Duodenal mucosa (tissue), 2 donors: ENCODE measurements at regions not wholly inside any gene's neighbourhood (a gene's known extent, or its start where the extent isn't known, plus 50 kb on each side); places are given as distances from the start of the nearest gene placed in this dataset.

ENCODE experiments used
- H3K27ac ChIP-seq: one replicate; pipeline ENCODE4 v1.7.0; 2013; ENCODE audit warnings: low read depth, low read length
- H3K27me3 ChIP-seq, 2 donors: one replicate each; pipeline ENCODE4 v1.7.0; 2013; ENCODE audit warnings: low read length in 2 of 2, control low read depth in 1 of 2; ENCODE audit not compliant: insufficient read depth in 2 of 2, control insufficient read depth in 1 of 2
- H3K36me3 ChIP-seq, 2 donors: one replicate each; pipeline ENCODE4 v1.7.0; 2013; ENCODE audit warnings: low read length in 2 of 2, control low read depth in 1 of 2; ENCODE audit not compliant: insufficient read depth in 2 of 2, control insufficient read depth in 1 of 2
- H3K4me1 ChIP-seq, 2 donors: one replicate each; pipeline ENCODE4 v1.7.0; 2013; ENCODE audit warnings: low read length in 2 of 2, control low read depth in 1 of 2; ENCODE audit not compliant: insufficient read depth in 2 of 2, control insufficient read depth in 1 of 2
- H3K4me3 ChIP-seq, 2 donors: one replicate each; pipeline ENCODE4 v1.7.0; 2013; ENCODE audit warnings: low read length in 2 of 2, low read depth in 1 of 2
- H3K9ac ChIP-seq, 2 donors: one replicate each; pipeline ENCODE4 v1.7.0; 2013; ENCODE audit warnings: low read length in 2 of 2, low read depth in 1 of 2
- H3K9me3 ChIP-seq, 2 donors: one replicate each; pipeline ENCODE4 v1.7.0; 2013; ENCODE audit warnings: low read length in 2 of 2, control low read depth in 1 of 2; ENCODE audit not compliant: control insufficient read depth in 1 of 2

GRCh38 chr1:106756752-106757151 lies 299.7 kb upstream of the PRMT6 start:
- H3K27me3 ChIP-seq: no peaks in the 10 kb centered on the region
- no peak overlapping the region for H3K27ac ChIP-seq
- H3K36me3 ChIP-seq: no peaks in the 10 kb centered on the region
- no peaks in the 10 kb centered on the region for H3K9me3 ChIP-seq
- no peak overlapping the region for H3K9ac ChIP-seq
- no peak overlapping the region for H3K4me3 ChIP-seq
- H3K4me1 ChIP-seq: no peaks in the 10 kb centered on the region

GRCh38 chr1:106768077-106768476 lies 288.4 kb upstream of the PRMT6 start:
- Histone ChIP-seq H3K9ac (no peak overlapping the region), H3K36me3 (no peaks in the 10 kb centered on the region), H3K4me3 (no peak overlapping the region), H3K4me1 (no peaks in the 10 kb centered on the region), H3K27me3 (no peaks in the 10 kb centered on the region), H3K9me3 (no peaks in the 10 kb centered on the region), H3K27ac (no peak overlapping the region)

- H3K27me3 ChIP-seq: no peaks in the 10 kb centered on the region
- H3K9ac ChIP-seq: no peak overlapping the region
- no peaks in the 10 kb centered on the region for H3K36me3 ChIP-seq
- H3K4me3 ChIP-seq: no peak overlapping the region
- H3K4me1 ChIP-seq: no peaks in the 10 kb centered on the region
- H3K9me3 ChIP-seq: peaks cover 0 to 4% of the 10 kb centered on the region in 2 donors
- no peak overlapping the region for H3K27ac ChIP-seq
Measured at GRCh38 chr1:106768501-106768900, 288.0 kb upstream of the PRMT6 start.

GRCh38 chr1:106773206-106773605 lies 283.3 kb upstream of the PRMT6 start:
- Histone ChIP-seq H3K27me3 (no peaks in the 10 kb centered on the region), H3K4me3 (no peak overlapping the region), H3K27ac (no peak overlapping the region), H3K9ac (no peak overlapping the region), H3K4me1 (no peaks in the 10 kb centered on the region), H3K9me3 (peaks cover 5 to 6% of the 10 kb centered on the region in 2 donors), H3K36me3 (no peaks in the 10 kb centered on the region)

- no peak overlapping the region for H3K4me3 ChIP-seq
- H3K4me1 ChIP-seq: no peaks in the 10 kb centered on the region
- no peaks in the 10 kb centered on the region for H3K27me3 ChIP-seq
- no peak overlapping the region for H3K27ac ChIP-seq
- H3K36me3 ChIP-seq: no peaks in the 10 kb centered on the region
- no peak overlapping the region for H3K9ac ChIP-seq
- H3K9me3 ChIP-seq: peaks cover 0 to 9% of the 10 kb centered on the region in 2 donors
Measured at GRCh38 chr1:106780066-106780465, 276.4 kb upstream of the PRMT6 start.

- Histone ChIP-seq H3K27me3 (no peaks in the 10 kb centered on the region), H3K4me3 (no peak overlapping the region), H3K9me3 (peaks cover 0 to 9% of the 10 kb centered on the region in 2 donors), H3K36me3 (no peaks in the 10 kb centered on the region), H3K4me1 (no peaks in the 10 kb centered on the region), H3K27ac (no peak overlapping the region), H3K9ac (no peak overlapping the region)
Measured at GRCh38 chr1:106780806-106781569, 275.5 kb upstream of the PRMT6 start.

- H3K27me3 ChIP-seq: no peaks in the 10 kb centered on the region
- no peak overlapping the region for H3K4me3 ChIP-seq
- no peak overlapping the region for H3K9ac ChIP-seq
- H3K36me3 ChIP-seq: no peaks in the 10 kb centered on the region
- H3K4me1 ChIP-seq: no peaks in the 10 kb centered on the region
- H3K27ac ChIP-seq: no peak overlapping the region
- H3K9me3 ChIP-seq: peaks cover 0 to 4% of the 10 kb centered on the region in 2 donors
Measured at GRCh38 chr1:106785176-106785575, 271.3 kb upstream of the PRMT6 start.

- Histone ChIP-seq H3K9ac (no peak overlapping the region), H3K27me3 (no peaks in the 10 kb centered on the region), H3K36me3 (no peaks in the 10 kb centered on the region), H3K27ac (no peak overlapping the region), H3K9me3 (peaks cover 0 to 4% of the 10 kb centered on the region in 2 donors), H3K4me1 (no peaks in the 10 kb centered on the region), H3K4me3 (no peak overlapping the region)
Measured at GRCh38 chr1:106787520-106787919, 269.0 kb upstream of the PRMT6 start.

- H3K27me3 ChIP-seq: no peaks in the 10 kb centered on the region
- H3K36me3 ChIP-seq: no peaks in the 10 kb centered on the region
- H3K9me3 ChIP-seq: peaks cover 0 to 4% of the 10 kb centered on the region in 2 donors
- H3K27ac ChIP-seq: no peak overlapping the region
- H3K4me3 ChIP-seq: no peak overlapping the region
- no peaks in the 10 kb centered on the region for H3K4me1 ChIP-seq
- no peak overlapping the region for H3K9ac ChIP-seq
Measured at GRCh38 chr1:106789686-106790085, 266.8 kb upstream of the PRMT6 start.

- no peak overlapping the region for H3K4me3 ChIP-seq
- peaks cover 0 to 4% of the 10 kb centered on the region in 2 donors for H3K9me3 ChIP-seq
- no peaks in the 10 kb centered on the region for H3K4me1 ChIP-seq
- no peak overlapping the region for H3K27ac ChIP-seq
- H3K9ac ChIP-seq: no peak overlapping the region
- no peaks in the 10 kb centered on the region for H3K27me3 ChIP-seq
- H3K36me3 ChIP-seq: no peaks in the 10 kb centered on the region
Measured at GRCh38 chr1:106791041-106791440, 265.4 kb upstream of the PRMT6 start.
